Keratinocyte (primary cell): ENCODE measurements at regions not wholly inside any gene's neighbourhood (a gene's known extent, or its start where the extent isn't known, plus 50 kb on each side); places are given as distances from the start of the nearest gene placed in this dataset.

Experiments used
- DNase-seq: peaks from one replicate; pipeline ENCODE4 v3.0.0-alpha.2; 2011; ENCODE audit warnings: low read depth, missing footprints, low spot score
- FAIRE-seq: peaks from 2 replicates; lab custom pipeline; 2011; peaks lifted over from hg19 to GRCh38; lab: Jason Lieb, UNC
- H2AFZ ChIP-seq: 2 replicates; pipeline ENCODE4 v1.6.0; 2012; ENCODE audit warnings: low read length, control low read depth, inconsistent platforms; ENCODE audit not compliant: control insufficient read depth
- H3K27ac ChIP-seq: 2 replicates; pipeline ENCODE4 v1.5.1; 2011; ENCODE audit warnings: low read length; ENCODE audit not compliant: control insufficient read depth, insufficient read depth
- H3K27me3 ChIP-seq: 3 replicates; pipeline ENCODE4 v1.6.0; 2011; ENCODE audit warnings: low read length; ENCODE audit not compliant: control insufficient read depth, insufficient read depth; ENCODE audit errors: extremely low read depth
- H3K36me3 ChIP-seq, 2 experiments: 2 replicates in 1 of 2; 3 replicates in 1 of 2; pipeline ENCODE4 v1.5.1; 2011; ENCODE audit warnings: low read length in 2 of 2, mild to moderate bottlenecking in 1 of 2; ENCODE audit not compliant: control insufficient read depth in 2 of 2, insufficient read depth in 2 of 2; ENCODE audit errors: extremely low read depth in 1 of 2
- H3K4me1 ChIP-seq: 3 replicates; pipeline ENCODE4 v1.5.1; 2011; ENCODE audit warnings: low read length; ENCODE audit not compliant: control insufficient read depth, insufficient read depth; ENCODE audit errors: extremely low read depth
- H3K4me2 ChIP-seq: 3 replicates; pipeline ENCODE4 v1.6.0; 2011; ENCODE audit warnings: low read depth, low read length; ENCODE audit not compliant: control insufficient read depth, insufficient read depth; ENCODE audit errors: extremely low read depth
- H3K4me3 ChIP-seq, 3 experiments: fragments of 200-600 bp in 1 of 3; sonication (generic) in 1 of 3; 2 replicates in 2 of 3; 3 replicates in 1 of 3; pipeline ENCODE4 v1.5.1; 2011 to 2016; ENCODE audit warnings: low read length in 3 of 3, mild to moderate bottlenecking in 3 of 3, control low read depth in 2 of 3, inconsistent platforms in 1 of 3, low read depth in 1 of 3, mixed read lengths in 1 of 3, mixed run types in 1 of 3, moderate library complexity in 1 of 3; ENCODE audit not compliant: control insufficient read depth in 2 of 3, insufficient read depth in 2 of 3; ENCODE audit errors: extremely low read depth in 1 of 3
- H3K79me2 ChIP-seq: 2 replicates; pipeline ENCODE4 v1.6.0; 2012; ENCODE audit warnings: low read length; ENCODE audit not compliant: control insufficient read depth, insufficient read depth
- H3K9ac ChIP-seq: 3 replicates; pipeline ENCODE4 v1.6.0; 2011; ENCODE audit warnings: low read length; ENCODE audit not compliant: control insufficient read depth, insufficient read depth; ENCODE audit errors: extremely low read depth
- H3K9me1 ChIP-seq: 3 replicates; pipeline ENCODE4 v1.6.0; 2011; ENCODE audit warnings: low read length; ENCODE audit not compliant: control insufficient read depth, insufficient read depth; ENCODE audit errors: extremely low read depth
- H3K9me3 ChIP-seq: 2 replicates; pipeline ENCODE4 v1.5.1; 2012; ENCODE audit warnings: low read depth, low read length; ENCODE audit not compliant: control insufficient read depth
- H4K20me1 ChIP-seq: 3 replicates; pipeline ENCODE4 v1.6.0; 2011; ENCODE audit warnings: low read length; ENCODE audit not compliant: control insufficient read depth, insufficient read depth; ENCODE audit errors: extremely low read depth
- EZH2 ChIP-seq: IDR thresholded peaks from one replicate; pipeline ENCODE4 v1.6.1; 2012; ENCODE audit warnings: inconsistent platforms, mild to moderate bottlenecking, low read length, moderate library complexity
- dilution Hi-C: fragments of 300-500 bp; cut with MboI; formaldehyde crosslinking; loops from one replicate; pipeline ENCODE4 v1.7.0; 2020; ENCODE audit warnings: low sequenced_read_pairs; ENCODE audit not compliant: extremely low pct_ligation_motif_present
- TF ChIP-seq, protein P1 (sequence below), 3 experiments: IDR thresholded peaks in 1 of 3; conservative IDR thresholded peaks in 1 of 3; optimal IDR thresholded peaks in 1 of 3; 2 replicates in 2 of 3; 3 replicates in 1 of 3; pipeline versions ENCODE3 to v1.5.1; 2011; ENCODE audit warnings: low read length in 3 of 3, mild to moderate bottlenecking in 3 of 3, moderate library complexity in 2 of 3, control low read depth in 1 of 3, inconsistent platforms in 1 of 3; ENCODE audit not compliant: insufficient read depth in 2 of 3; ENCODE audit errors: extremely low read depth in 1 of 3

DNA sequence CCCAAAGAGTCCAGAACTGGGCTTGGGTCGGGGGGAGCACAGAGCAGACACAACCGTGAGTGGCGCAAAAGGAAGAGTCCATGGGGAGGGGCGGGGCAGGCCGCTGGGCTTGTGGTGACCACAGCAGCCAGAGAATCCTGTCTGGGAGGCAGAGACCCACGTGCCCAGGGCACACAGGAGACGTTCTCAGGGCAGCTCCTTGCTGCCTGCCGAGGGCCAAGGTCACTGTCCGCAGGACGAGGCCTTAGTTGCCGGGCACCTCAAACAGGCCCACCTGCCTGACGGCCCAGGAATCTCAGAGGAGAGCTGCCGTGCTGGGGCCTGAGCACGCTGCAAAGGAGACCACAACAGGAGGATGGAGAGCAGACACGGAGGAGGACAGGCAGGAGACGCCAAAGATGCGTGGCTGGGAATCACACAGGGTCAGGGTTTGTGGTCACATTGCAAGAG is 87.8 kb downstream of the MYEOV start:
- H3K36me3 ChIP-seq = no peaks in the 10 kb centered on the region
- no peak overlapping the region for H2AFZ ChIP-seq
- H3K4me1 ChIP-seq = peaks cover 13% of the 10 kb centered on the region
- H3K9ac ChIP-seq = no peak overlapping the region
- H3K27ac ChIP-seq = no peak overlapping the region
- FAIRE-seq (no peak), DNase-seq (no peak)
- H3K79me2 ChIP-seq = no peaks in the 10 kb centered on the region
- TF ChIP-seq, protein P1, sequence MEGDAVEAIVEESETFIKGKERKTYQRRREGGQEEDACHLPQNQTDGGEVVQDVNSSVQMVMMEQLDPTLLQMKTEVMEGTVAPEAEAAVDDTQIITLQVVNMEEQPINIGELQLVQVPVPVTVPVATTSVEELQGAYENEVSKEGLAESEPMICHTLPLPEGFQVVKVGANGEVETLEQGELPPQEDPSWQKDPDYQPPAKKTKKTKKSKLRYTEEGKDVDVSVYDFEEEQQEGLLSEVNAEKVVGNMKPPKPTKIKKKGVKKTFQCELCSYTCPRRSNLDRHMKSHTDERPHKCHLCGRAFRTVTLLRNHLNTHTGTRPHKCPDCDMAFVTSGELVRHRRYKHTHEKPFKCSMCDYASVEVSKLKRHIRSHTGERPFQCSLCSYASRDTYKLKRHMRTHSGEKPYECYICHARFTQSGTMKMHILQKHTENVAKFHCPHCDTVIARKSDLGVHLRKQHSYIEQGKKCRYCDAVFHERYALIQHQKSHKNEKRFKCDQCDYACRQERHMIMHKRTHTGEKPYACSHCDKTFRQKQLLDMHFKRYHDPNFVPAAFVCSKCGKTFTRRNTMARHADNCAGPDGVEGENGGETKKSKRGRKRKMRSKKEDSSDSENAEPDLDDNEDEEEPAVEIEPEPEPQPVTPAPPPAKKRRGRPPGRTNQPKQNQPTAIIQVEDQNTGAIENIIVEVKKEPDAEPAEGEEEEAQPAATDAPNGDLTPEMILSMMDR (optimal IDR thresholded peaks at IDR 0.05 in 1 of 3, IDR thresholded peaks at IDR 0.05 in 1 of 3, conservative IDR thresholded peaks at IDR 0.05 in 1 of 3; ENCODE audit: extremely low read depth in 1 of 3, insufficient read depth in 2 of 3, low read length in 3 of 3) = no peak
- TF ChIP-seq EZH2 = no peak
- no peak overlapping the region for H3K4me2 ChIP-seq
- no peaks in the 10 kb centered on the region for H3K9me3 ChIP-seq
- peaks cover 3% of the 10 kb centered on the region for H3K27me3 ChIP-seq
- no peaks in the 10 kb centered on the region for H4K20me1 ChIP-seq
- H3K9me1 ChIP-seq = no peaks in the 10 kb centered on the region
- dilution Hi-C loops = no loop called here
- H3K4me3 ChIP-seq = no peak overlapping the region

DNA sequence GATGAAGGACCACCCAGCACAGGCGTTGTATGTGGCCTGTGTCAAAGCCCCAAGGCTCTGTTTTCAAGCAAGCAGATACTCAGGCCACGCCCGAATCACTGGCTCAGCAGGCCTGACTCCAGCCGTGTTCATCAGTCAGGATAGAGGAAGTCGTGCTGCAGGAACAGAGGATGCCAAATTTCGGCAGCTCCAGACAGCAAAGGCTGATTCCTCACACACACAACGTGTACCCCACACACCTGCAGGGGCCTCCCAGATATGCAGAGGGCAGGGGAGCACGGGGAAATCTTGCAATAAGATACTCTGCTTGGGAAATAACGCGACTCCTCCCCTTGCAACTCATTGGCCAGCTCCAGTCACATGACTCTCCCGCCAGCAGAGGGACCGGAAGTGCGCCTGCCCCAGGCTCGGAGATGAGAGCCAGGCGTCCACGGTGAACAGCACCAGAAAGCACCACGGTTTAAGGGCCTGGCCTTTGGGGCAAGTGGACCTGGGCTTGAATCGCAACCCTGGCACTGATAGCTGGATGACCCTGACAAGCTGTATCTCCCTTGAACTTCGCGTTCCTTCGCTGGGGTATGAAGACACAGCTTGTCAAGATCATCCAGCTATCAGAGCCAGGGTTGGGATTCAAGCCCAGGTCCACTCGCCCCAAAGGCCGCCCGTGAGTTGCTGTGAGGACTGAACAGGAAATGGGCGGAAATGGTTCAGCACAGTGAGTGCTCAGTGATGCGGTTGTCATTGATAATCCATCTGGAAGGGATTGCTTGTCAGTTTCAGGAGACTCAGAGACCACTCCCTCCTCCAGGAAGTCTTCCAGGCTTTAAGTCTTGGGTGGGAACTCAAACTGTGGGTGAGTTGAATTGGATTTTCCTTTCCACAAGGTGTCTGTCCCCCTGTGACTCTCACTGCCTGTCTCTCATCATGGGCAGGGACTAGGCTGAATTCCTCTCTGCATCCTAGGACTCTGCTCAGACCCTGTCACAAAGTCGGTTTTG is 88.5 kb downstream of the MYEOV start:
- Histone ChIP-seq H3K9ac (no peak overlapping the region), H3K4me1 (peaks cover 6% of the 10 kb centered on the region), H2AFZ (peak overlapping the region; percentile 55), H3K4me3 (no peak overlapping the region), H3K9me3 (no peaks in the 10 kb centered on the region), H4K20me1 (no peaks in the 10 kb centered on the region), H3K36me3 (no peaks in the 10 kb centered on the region), H3K27ac (no peak overlapping the region), H3K4me2 (no peak overlapping the region), H3K79me2 (no peaks in the 10 kb centered on the region), H3K9me1 (no peaks in the 10 kb centered on the region), H3K27me3 (peaks cover 3% of the 10 kb centered on the region)
- DNase-seq (no peak), FAIRE-seq (no peak)
- dilution Hi-C loops = no loop called here
- TF ChIP-seq, protein P1 (optimal IDR thresholded peaks at IDR 0.05 in 1 of 3, IDR thresholded peaks at IDR 0.05 in 1 of 3, conservative IDR thresholded peaks at IDR 0.05 in 1 of 3; ENCODE audit: extremely low read depth in 1 of 3, insufficient read depth in 2 of 3, low read length in 3 of 3) = no peak
